ENCODE measurements at regions not wholly inside any gene's neighbourhood (a gene's known extent, or its start where the extent isn't known, plus 50 kb on each side); places are given as distances from the start of the nearest gene placed in this dataset.

GRCh38 chr12:84313323-84313675, 599.3 kb downstream of the SLC6A15 start:
- no peak for TF ChIP-seq CTCF (IDR thresholded peaks at IDR 0.05)
- no peak for TF ChIP-seq POLR2A (IDR thresholded peaks at IDR 0.05)

All from right lobe of liver (tissue), 4 donors.